Left ventricle myocardium inferior (tissue), 1 donor: ENCODE measurements at regions not wholly inside any gene's neighbourhood (a gene's known extent, or its start where the extent isn't known, plus 50 kb on each side); places are given as distances from the start of the nearest gene placed in this dataset.

Experiments used
- DNase-seq: peaks from one replicate; pipeline ENCODE4 v3.0.0-alpha.2; 2020
- H3K27ac ChIP-seq: fragments of 200-600 bp; replicated peaks from 2 replicates; pipeline ENCODE4 v1.8.0; 2021
- H3K27me3 ChIP-seq: fragments of 200-600 bp; 2 replicates; pipeline ENCODE4 v1.8.0; 2021; ENCODE audit warnings: low read depth
- H3K36me3 ChIP-seq: fragments of 200-600 bp; 2 replicates; pipeline ENCODE4 v1.8.0; 2021
- H3K4me1 ChIP-seq: fragments of 200-600 bp; 2 replicates; pipeline ENCODE4 v1.8.0; 2021
- H3K4me3 ChIP-seq: fragments of 200-600 bp; 2 replicates; pipeline ENCODE4 v1.8.0; 2021; ENCODE audit warnings: mild to moderate bottlenecking, moderate library complexity
- H3K9me3 ChIP-seq: fragments of 200-600 bp; replicated peaks from 2 replicates; pipeline ENCODE4 v1.8.0; 2021
- intact Hi-C: fragments of 100-400 bp; cut with micrococcal nuclease; formaldehyde crosslinking; loops from one replicate; pipeline ENCODE4 v1.11.0; 2022
- TF ChIP-seq, protein P1 (sequence below): fragments of 200-600 bp; IDR thresholded peaks from 2 replicates; pipeline ENCODE4 v1.8.0; 2021; ENCODE audit warnings: antibody characterized with exemption, mild to moderate bottlenecking, borderline replicate concordance
- donor health status: DM: no; HTN: yes; CAD: no; lungs with severe emphysema.

DNA sequence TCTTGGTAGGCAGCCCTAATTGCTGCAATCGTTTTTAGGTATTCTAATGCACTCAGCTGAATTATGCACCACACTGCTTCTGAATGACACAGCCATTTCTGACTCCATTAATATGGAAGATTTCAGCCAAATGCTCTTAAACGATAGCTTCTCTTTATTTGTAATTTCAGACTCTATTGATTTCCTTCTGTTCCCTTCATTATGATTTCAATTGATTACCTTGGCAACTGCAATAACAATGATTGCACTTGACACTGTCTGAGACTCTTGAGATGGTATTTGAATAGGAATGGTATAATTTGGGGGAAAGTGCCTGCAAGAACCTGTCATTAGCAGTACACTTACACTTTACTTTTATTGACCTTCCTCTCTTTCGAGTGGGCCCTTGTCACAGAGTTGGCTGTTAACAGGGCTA lies 296.1 kb upstream of the DMAC1 start:
- Histone ChIP-seq H3K9me3 (peaks cover 31% of the 10 kb centered on the region), H3K27ac (no peak overlapping the region), H3K27me3 (no peaks in the 10 kb centered on the region), H3K36me3 (no peaks in the 10 kb centered on the region), H3K4me1 (no peaks in the 10 kb centered on the region), H3K4me3 (no peak overlapping the region)
- intact Hi-C loops = no loop called here
- TF ChIP-seq, protein P1, sequence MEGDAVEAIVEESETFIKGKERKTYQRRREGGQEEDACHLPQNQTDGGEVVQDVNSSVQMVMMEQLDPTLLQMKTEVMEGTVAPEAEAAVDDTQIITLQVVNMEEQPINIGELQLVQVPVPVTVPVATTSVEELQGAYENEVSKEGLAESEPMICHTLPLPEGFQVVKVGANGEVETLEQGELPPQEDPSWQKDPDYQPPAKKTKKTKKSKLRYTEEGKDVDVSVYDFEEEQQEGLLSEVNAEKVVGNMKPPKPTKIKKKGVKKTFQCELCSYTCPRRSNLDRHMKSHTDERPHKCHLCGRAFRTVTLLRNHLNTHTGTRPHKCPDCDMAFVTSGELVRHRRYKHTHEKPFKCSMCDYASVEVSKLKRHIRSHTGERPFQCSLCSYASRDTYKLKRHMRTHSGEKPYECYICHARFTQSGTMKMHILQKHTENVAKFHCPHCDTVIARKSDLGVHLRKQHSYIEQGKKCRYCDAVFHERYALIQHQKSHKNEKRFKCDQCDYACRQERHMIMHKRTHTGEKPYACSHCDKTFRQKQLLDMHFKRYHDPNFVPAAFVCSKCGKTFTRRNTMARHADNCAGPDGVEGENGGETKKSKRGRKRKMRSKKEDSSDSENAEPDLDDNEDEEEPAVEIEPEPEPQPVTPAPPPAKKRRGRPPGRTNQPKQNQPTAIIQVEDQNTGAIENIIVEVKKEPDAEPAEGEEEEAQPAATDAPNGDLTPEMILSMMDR = no peak
- no peak for DNase-seq

DNA sequence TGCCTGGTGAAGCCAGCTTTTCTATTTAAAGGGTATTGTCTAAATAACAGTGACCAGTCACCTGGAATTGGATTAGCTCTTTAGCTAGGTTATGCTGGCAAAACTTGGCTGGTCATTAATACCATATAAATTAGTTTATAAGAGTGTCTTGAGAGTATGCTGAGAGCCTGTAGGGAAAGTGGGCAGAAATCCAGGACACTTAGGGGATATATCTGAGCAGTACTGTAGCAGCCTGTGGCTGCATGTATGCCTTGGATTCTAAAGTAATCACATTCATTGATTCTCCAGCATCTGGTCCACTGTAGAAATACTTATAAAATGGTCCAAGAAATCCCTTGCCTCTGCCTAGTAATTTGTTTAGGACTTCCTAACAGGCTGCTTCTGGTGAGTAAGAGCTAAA lies 288.9 kb upstream of the DMAC1 start:
- Histone ChIP-seq H3K4me3 (no peak overlapping the region), H3K36me3 (no peaks in the 10 kb centered on the region), H3K27ac (no peak overlapping the region), H3K9me3 (no peaks in the 10 kb centered on the region), H3K27me3 (no peaks in the 10 kb centered on the region), H3K4me1 (no peaks in the 10 kb centered on the region)
- intact Hi-C loops = no loop called here
- DNase-seq = no peak
- TF ChIP-seq, protein P1 = no peak

DNA sequence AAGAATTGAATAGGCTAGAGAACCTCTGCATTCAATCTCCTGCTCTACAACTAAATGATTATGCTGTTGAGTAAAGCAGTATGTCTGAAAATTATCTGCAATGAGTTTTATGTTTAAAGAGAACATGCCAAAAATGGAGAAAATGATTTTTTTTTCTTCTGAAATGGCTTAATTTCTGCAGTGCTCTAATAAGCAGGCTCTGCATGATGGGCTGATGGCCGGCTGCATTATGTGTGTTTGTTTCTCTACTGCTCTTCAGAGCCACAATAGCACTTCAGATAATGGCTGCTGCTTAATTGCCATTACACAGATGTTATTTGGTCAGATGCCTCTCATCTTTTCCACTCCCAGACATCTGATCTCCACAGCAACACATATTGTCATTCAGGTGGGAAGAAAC lies 286.4 kb upstream of the DMAC1 start:
- TF ChIP-seq, protein P1 = no peak
- Histone ChIP-seq H3K9me3 (peaks cover 18% of the 10 kb centered on the region), H3K36me3 (no peaks in the 10 kb centered on the region), H3K4me3 (no peak overlapping the region), H3K27ac (no peak overlapping the region), H3K27me3 (no peaks in the 10 kb centered on the region), H3K4me1 (no peaks in the 10 kb centered on the region)
- intact Hi-C loops = no loop called here
- no peak for DNase-seq

DNA sequence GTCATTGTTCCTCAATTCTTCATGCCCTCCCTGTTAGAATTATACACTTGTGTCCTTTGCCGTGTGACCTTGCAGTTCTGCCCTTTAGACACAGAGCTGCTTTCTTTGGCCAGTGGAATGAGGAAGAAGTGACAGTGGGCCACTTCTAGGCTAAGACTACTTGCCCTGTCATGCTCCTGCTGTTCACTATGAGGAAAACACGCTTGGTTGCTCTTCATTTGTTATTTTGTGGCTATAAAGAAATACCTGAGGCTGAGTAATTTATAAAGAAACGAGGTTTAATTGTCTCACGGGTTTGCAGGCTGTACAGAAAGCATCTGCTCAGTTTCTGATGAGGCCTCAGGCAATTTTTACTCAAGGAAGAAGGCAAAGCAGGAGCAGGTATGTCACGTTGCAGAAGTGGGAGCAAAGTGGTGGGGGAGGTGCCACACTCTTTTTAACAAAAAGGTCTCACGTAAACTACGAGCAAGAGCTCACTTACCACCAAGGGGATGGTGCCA lies 279.1 kb upstream of the DMAC1 start:
- intact Hi-C loops = no loop called here
- no peak overlapping the region for H3K27ac ChIP-seq

DNA sequence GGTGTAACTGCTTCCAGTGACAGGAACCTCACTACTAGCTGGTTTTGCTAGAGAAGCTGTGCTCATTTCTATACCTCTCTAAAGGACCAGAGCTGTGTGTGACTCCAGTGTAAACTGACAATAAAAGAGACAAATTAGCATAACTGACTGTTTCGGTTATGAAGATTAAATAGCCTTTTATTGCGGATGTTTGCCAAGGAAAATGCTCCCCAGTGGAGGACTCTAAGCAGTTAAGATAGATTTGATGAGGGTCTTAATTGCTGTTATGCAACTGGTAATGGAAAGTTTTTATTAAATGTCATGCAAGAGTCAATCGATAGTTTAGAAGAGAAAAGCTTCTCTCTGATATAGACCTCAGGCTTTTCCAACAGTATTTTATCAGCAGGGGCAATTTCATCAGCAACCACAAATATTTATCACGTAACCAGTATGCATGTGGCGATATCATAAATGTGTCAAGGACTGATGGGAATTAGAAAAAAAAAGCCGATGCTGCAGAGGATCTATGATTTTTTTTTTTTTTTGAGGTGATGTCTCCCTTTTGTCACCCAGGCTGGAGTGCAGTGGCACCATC lies 275.2 kb upstream of the DMAC1 start:
- no peak for DNase-seq
- intact Hi-C loops = no loop called here
- peaks cover 8% of the 10 kb centered on the region for H3K9me3 ChIP-seq
- no peaks in the 10 kb centered on the region for H3K36me3 ChIP-seq
- H3K4me3 ChIP-seq = no peak overlapping the region
- no peaks in the 10 kb centered on the region for H3K27me3 ChIP-seq
- TF ChIP-seq, protein P1 = no peak
- H3K27ac ChIP-seq = no peak overlapping the region
- no peaks in the 10 kb centered on the region for H3K4me1 ChIP-seq

More for the DNA sequence above, 279.1 kb upstream of the DMAC1 start:
- no peak for DNase-seq
- no peaks in the 10 kb centered on the region for H3K36me3 ChIP-seq
- no peaks in the 10 kb centered on the region for H3K4me1 ChIP-seq
- H3K9me3 ChIP-seq = peaks cover 37% of the 10 kb centered on the region
- no peaks in the 10 kb centered on the region for H3K27me3 ChIP-seq
- H3K4me3 ChIP-seq = no peak overlapping the region
- TF ChIP-seq, protein P1 = no peak

DNA sequence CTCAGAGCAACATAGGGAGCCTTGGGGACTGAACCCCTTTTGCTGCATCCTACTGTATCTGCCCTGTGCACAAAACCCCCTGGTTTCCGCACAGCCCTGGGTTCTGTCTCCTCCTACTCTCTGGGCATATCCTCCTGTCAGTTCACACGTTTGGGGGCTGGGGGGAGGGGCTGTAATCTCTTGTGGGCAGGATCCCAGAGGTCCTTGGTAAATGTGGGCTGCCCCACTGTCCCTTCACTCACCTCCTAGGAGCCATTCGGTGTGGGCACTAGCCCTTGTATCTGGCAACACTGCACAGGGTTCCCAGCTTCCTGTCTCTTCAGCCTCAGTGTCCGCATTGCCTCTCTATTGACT lies 271.8 kb upstream of the DMAC1 start:
- TF ChIP-seq, protein P1 = no peak
- Histone ChIP-seq H3K4me1 (no peaks in the 10 kb centered on the region), H3K4me3 (no peak overlapping the region), H3K36me3 (no peaks in the 10 kb centered on the region), H3K27ac (no peak overlapping the region), H3K9me3 (peaks cover 9% of the 10 kb centered on the region), H3K27me3 (no peaks in the 10 kb centered on the region)
- intact Hi-C loops = no loop called here
- DNase-seq = peak; percentile 7
